A549 (cell line): ENCODE measurements at regions not wholly inside any gene's neighbourhood (a gene's known extent, or its start where the extent isn't known, plus 50 kb on each side); places are given as distances from the start of the nearest gene placed in this dataset.
A peak's percentile ranks its signal among the peaks of the same experiment; 100 is the strongest.

ENCODE experiments used
- CHD2 ChIP-seq: fragments of 150-350 bp; IDR thresholded peaks from 2 replicates; pipeline ENCODE4 v1.6.1; 2014; ENCODE audit warnings: low read length; ENCODE audit not compliant: partially characterized antibody
- CTCF ChIP-seq: fragments of >200 bp; sonication (Bioruptor Twin); formaldehyde crosslinking; IDR thresholded peaks from 3 replicates; pipeline ENCODE4 v1.5.1; 2016
- EHMT2 ChIP-seq: fragments of 200-600 bp; sonication (generic); IDR thresholded peaks from 2 replicates; pipeline ENCODE4 v1.6.1; 2016; ENCODE audit warnings: antibody characterized with exemption, low read depth, mild to moderate bottlenecking, moderate library complexity
- HMGXB4 ChIP-seq: fragments of 250-450 bp; sonication (Bioruptor Pico); IDR thresholded peaks from 2 replicates; pipeline ENCODE4 v1.5.0; 2021; ENCODE audit warnings: mild to moderate bottlenecking, moderate library complexity, borderline replicate concordance
- KDM5A ChIP-seq: fragments of 200-600 bp; sonication (generic); IDR thresholded peaks from 2 replicates; pipeline ENCODE4 v1.6.1; 2016; ENCODE audit warnings: antibody characterized with exemption, mild to moderate bottlenecking
- MAFK ChIP-seq: fragments of 450-650 bp; IDR thresholded peaks from 2 replicates; pipeline ENCODE4 v1.6.1; 2014; ENCODE audit not compliant: partially characterized antibody
- MAX ChIP-seq: IDR thresholded peaks from 2 replicates; pipeline ENCODE4 v1.6.1; 2012
- NFE2L2 ChIP-seq: fragments of 150-350 bp; conservative IDR thresholded peaks from 2 replicates; pipeline ENCODE4 v1.6.1; 2014; ENCODE audit warnings: low read length
- NR3C1 ChIP-seq: fragments of >200 bp; sonication (Bioruptor Twin); formaldehyde crosslinking; IDR thresholded peaks from 3 replicates; pipeline ENCODE4 v1.6.1; 2017
- POLR2A ChIP-seq: IDR thresholded peaks from 2 replicates; pipeline ENCODE4 v1.6.1; 2012; ENCODE audit warnings: mild to moderate bottlenecking, low read length
- POLR2AphosphoS2 ChIP-seq: conservative IDR thresholded peaks from 2 replicates; pipeline ENCODE4 v1.6.1; 2012; ENCODE audit warnings: low read length, improper control_type of control experiment, inconsistent platforms
- REST ChIP-seq: fragments of 200-600 bp; sonication (generic); IDR thresholded peaks from 2 replicates; pipeline ENCODE4 v1.6.1; 2016; ENCODE audit warnings: antibody characterized with exemption, mild to moderate bottlenecking, moderate library complexity
- RFX5 ChIP-seq: fragments of 450-650 bp; IDR thresholded peaks from 2 replicates; pipeline ENCODE4 v1.7.1; 2014; ENCODE audit warnings: antibody characterized with exemption, mild to moderate bottlenecking, moderate library complexity
- USF2 ChIP-seq: fragments of 450-650 bp; IDR thresholded peaks from 2 replicates; pipeline ENCODE4 v1.6.1; 2014; ENCODE audit warnings: antibody characterized with exemption

- TF ChIP-seq CTCF (no peak), EHMT2 (no peak), MAFK (no peak), NR3C1 (no peak), HMGXB4 (no peak), REST (peak; percentile 44; the same call in 1 of the 2 replicates), KDM5A (no peak), POLR2A (no peak), POLR2AphosphoS2 (no peak), CHD2 (no peak), RFX5 (no peak), MAX (no peak), USF2 (no peak), NFE2L2 (no peak)
Measured at GRCh38 chr4:180234730-180235129, 2008.5 kb upstream of the TENM3 start.
